GM06990 (cell line): ENCODE measurements at regions not wholly inside any gene's neighbourhood (a gene's known extent, or its start where the extent isn't known, plus 50 kb on each side); places are given as distances from the start of the nearest gene placed in this dataset.

Experiments
- DNase-seq: peaks from one replicate; pipeline ENCODE4 v3.0.0-alpha.2; 2011; ENCODE audit not compliant: insufficient read length; ENCODE audit errors: extremely low read depth
- H3K27me3 ChIP-seq: replicated peaks from 2 replicates; pipeline ENCODE4 v1.6.0; 2011; ENCODE audit warnings: low read length; ENCODE audit not compliant: control insufficient read depth, insufficient read depth
- H3K36me3 ChIP-seq: 2 replicates; pipeline ENCODE4 v1.5.1; 2011; ENCODE audit warnings: low read length; ENCODE audit not compliant: control insufficient read depth, insufficient read depth
- H3K4me3 ChIP-seq: replicated peaks from 2 replicates; pipeline ENCODE4 v1.5.1; 2011; ENCODE audit warnings: low read depth, mild to moderate bottlenecking, control low read depth, low read length
- CTCF ChIP-seq: IDR thresholded peaks from 2 replicates; pipeline ENCODE4 v1.5.1; 2011; ENCODE audit warnings: low read length, control low read depth, mild to moderate bottlenecking, inconsistent platforms; ENCODE audit not compliant: insufficient read depth, poor library complexity, severe bottlenecking

DNA sequence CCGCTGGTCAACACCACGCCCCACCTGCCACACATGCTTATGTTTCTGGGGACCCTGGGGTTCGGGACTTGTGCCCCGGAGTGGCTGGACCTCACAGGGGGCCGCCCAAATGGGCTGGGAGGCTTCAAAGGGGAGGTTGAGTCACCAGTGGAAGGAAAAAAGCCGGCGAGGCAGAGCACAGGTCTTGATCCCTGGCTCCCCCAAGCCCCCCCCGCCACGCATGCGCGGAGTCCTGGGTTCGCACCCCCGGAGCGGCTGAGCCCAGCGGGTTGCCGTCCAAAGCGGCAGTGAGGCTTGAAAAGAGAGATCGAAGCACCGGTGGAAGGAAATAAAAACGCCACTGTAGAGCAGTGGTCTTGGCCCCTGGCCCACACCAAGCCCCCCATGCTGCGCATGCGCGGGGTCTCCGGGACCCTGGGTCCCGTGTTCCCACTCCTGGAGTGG lies 313.5 kb downstream of the ALG10 start:
- no peak for TF ChIP-seq CTCF
- Histone ChIP-seq H3K27me3 (no peaks in the 10 kb centered on the region), H3K4me3 (no peak overlapping the region), H3K36me3 (no peaks in the 10 kb centered on the region)
- no peak for DNase-seq

- no peak for TF ChIP-seq CTCF
- Histone ChIP-seq H3K4me3 (no peak overlapping the region), H3K27me3 (no peaks in the 10 kb centered on the region), H3K36me3 (no peaks in the 10 kb centered on the region)
- no peak for DNase-seq
Observed at GRCh38 chr12:34336619-34337465, 314.5 kb downstream of the ALG10 start.

DNA sequence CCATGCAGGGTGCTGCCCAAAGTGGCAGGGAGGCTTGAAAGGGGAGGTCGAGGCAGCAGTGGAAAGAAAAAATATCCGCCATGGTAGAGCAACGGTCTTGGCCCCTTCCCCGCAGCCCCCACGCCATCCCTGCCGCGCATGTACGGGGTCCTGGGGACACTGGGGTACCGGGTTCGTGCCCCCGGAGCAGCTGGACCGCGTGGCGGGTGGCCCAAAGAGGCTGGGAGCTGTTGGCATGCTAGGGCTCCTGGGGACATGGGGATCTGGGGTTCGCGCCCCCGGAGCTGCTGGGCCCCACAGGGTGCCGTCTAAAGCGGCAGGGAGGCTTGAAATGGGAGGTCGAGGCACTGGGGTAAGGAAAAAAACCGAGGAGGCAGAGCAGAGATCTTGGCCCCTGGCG lies 316.5 kb downstream of the ALG10 start:
- Histone ChIP-seq H3K27me3 (no peaks in the 10 kb centered on the region), H3K36me3 (no peaks in the 10 kb centered on the region), H3K4me3 (no peak overlapping the region)
- TF ChIP-seq CTCF = no peak
- DNase-seq = no peak

- no peaks in the 10 kb centered on the region for H3K27me3 ChIP-seq
- H3K4me3 ChIP-seq = no peak overlapping the region
- H3K36me3 ChIP-seq = no peaks in the 10 kb centered on the region
- TF ChIP-seq CTCF = no peak
- no peak for DNase-seq
Observed at GRCh38 chr12:34339922-34340321, 317.6 kb downstream of the ALG10 start.

- no peak overlapping the region for H3K4me3 ChIP-seq
- no peaks in the 10 kb centered on the region for H3K36me3 ChIP-seq
- no peaks in the 10 kb centered on the region for H3K27me3 ChIP-seq
- DNase-seq = no peak
- no peak for TF ChIP-seq CTCF
Observed at GRCh38 chr12:34340534-34341361, 318.5 kb downstream of the ALG10 start.
